IMR-90 (cell line): ENCODE measurements at regions not wholly inside any gene's neighbourhood (a gene's known extent, or its start where the extent isn't known, plus 50 kb on each side); places are given as distances from the start of the nearest gene placed in this dataset.
"Not testable (repeated sequence)": the region's sequence is repeated elsewhere in the genome, so short reads cannot be mapped to it uniquely, and the experiment has no call there.

Experiments used
- ATAC-seq: fragments of 200-7000 bp; cut with Tn5 transposase; 2 replicates; pipeline ENCODE4 v1.9.1; 2020; ENCODE audit warnings: low read depth, mild to moderate bottlenecking, moderate library complexity
- BruUV-seq: library from RNA; stranded (reverse); fragments of 400-500 nt; replicated peaks from 2 replicates; lab custom pipeline; 2021; lab: Mats Ljungman, UMichigan
- CTCF ChIA-PET: fragments of 300-600 bp; formaldehyde crosslinking; extraction: SDS; loops from one replicate; lab custom pipeline; 2021; ENCODE audit warnings: antibody characterized with exemption; lab: Yijun Ruan, JAX
- POLR2A ChIA-PET: fragments of 300-600 bp; sonication (Branson Sonifier 250); formaldehyde crosslinking; loops from one replicate; lab custom pipeline; 2022; ENCODE audit warnings: antibody characterized with exemption; ENCODE audit not compliant: unreplicated experiment; lab: Charles Lee
- DNase-seq: peaks from one replicate; pipeline ENCODE4 v3.0.0; 2013
- H2AFZ ChIP-seq: replicated peaks from 2 replicates; pipeline ENCODE3; 2013; ENCODE audit warnings: low read length, mild to moderate bottlenecking; ENCODE audit not compliant: poor library complexity
- H2AK5ac ChIP-seq: 2 replicates; pipeline ENCODE4 v1.6.1; 2013; ENCODE audit warnings: low read depth, low read length, inconsistent platforms
- H2AK9ac ChIP-seq: replicated peaks from 2 replicates; pipeline ENCODE3; 2013; ENCODE audit warnings: mild to moderate bottlenecking, low read depth, low read length, moderate library complexity; ENCODE audit not compliant: poor library complexity
- H2BK120ac ChIP-seq: 2 replicates; pipeline ENCODE4 v1.6.1; 2013; ENCODE audit warnings: low read depth, low read length, inconsistent platforms
- H2BK15ac ChIP-seq: 3 replicates; pipeline ENCODE4 v1.6.1; 2013; ENCODE audit warnings: low read depth, low read length, inconsistent platforms
- H2BK20ac ChIP-seq: 2 replicates; pipeline ENCODE4 v1.6.1; 2013; ENCODE audit warnings: low read depth, mild to moderate bottlenecking, inconsistent platforms, low read length, moderate library complexity
- H2BK5ac ChIP-seq: 2 replicates; pipeline ENCODE4 v1.6.1; 2013; ENCODE audit warnings: mild to moderate bottlenecking, low read depth, low read length, inconsistent platforms; ENCODE audit not compliant: poor library complexity, severe bottlenecking
- H3K14ac ChIP-seq: replicated peaks from 2 replicates; pipeline ENCODE4 v1.6.1; 2013; ENCODE audit warnings: low read depth, low read length, inconsistent platforms
- H3K18ac ChIP-seq: 2 replicates; pipeline ENCODE4 v1.6.1; 2013; ENCODE audit warnings: low read depth, low read length, control low read depth
- H3K23ac ChIP-seq: 2 replicates; pipeline ENCODE4 v1.6.1; 2013; ENCODE audit warnings: low read depth, low read length, inconsistent platforms
- H3K27ac ChIP-seq: 2 replicates; pipeline ENCODE4 v1.5.1; 2013; ENCODE audit warnings: mild to moderate bottlenecking, control low read depth, low read length; ENCODE audit not compliant: insufficient read depth
- H3K27me3 ChIP-seq: 2 replicates; pipeline ENCODE4 v1.6.1; 2013; ENCODE audit warnings: low read length; ENCODE audit not compliant: control insufficient read depth, insufficient read depth
- H3K36me3 ChIP-seq: 2 replicates; pipeline ENCODE4 v1.6.1; 2013; ENCODE audit warnings: low read length, mixed read lengths; ENCODE audit not compliant: control insufficient read depth, insufficient read depth
- H3K4ac ChIP-seq: 2 replicates; pipeline ENCODE4 v1.6.1; 2013; ENCODE audit warnings: low read depth, low read length, inconsistent platforms
- H3K4me1 ChIP-seq: 2 replicates; pipeline ENCODE4 v1.6.1; 2013; ENCODE audit warnings: low read length, mixed read lengths; ENCODE audit not compliant: control insufficient read depth, insufficient read depth
- H3K4me2 ChIP-seq: 2 replicates; pipeline ENCODE4 v1.6.1; 2013; ENCODE audit warnings: low read depth, mild to moderate bottlenecking, control low read depth, low read length, moderate library complexity
- H3K4me3 ChIP-seq: 2 replicates; pipeline ENCODE4 v1.5.1; 2013; ENCODE audit warnings: low read depth, mild to moderate bottlenecking, control low read depth, low read length, moderate library complexity; ENCODE audit not compliant: insufficient read depth
- H3K56ac ChIP-seq: 2 replicates; pipeline ENCODE4 v1.6.1; 2013; ENCODE audit warnings: low read length, inconsistent platforms; ENCODE audit not compliant: insufficient read depth; ENCODE audit errors: extremely low read depth
- H3K79me1 ChIP-seq, 2 experiments: 2 replicates each; pipeline ENCODE4 v1.6.1; 2013; ENCODE audit warnings: low read length in 2 of 2, inconsistent platforms in 1 of 2, low read depth in 1 of 2
- H3K9ac ChIP-seq: 2 replicates; pipeline ENCODE4 v1.6.1; 2013; ENCODE audit warnings: low read depth, low read length, control low read depth
- H3K9me1 ChIP-seq: 2 replicates; pipeline ENCODE4 v1.6.1; 2013; ENCODE audit warnings: low read length, inconsistent platforms; ENCODE audit not compliant: insufficient read depth
- H3K9me3 ChIP-seq: 2 replicates; pipeline ENCODE4 v1.6.1; 2013; ENCODE audit warnings: low read length; ENCODE audit not compliant: control insufficient read depth, insufficient read depth
- H4K20me1 ChIP-seq: 2 replicates; pipeline ENCODE4 v1.6.1; 2013; ENCODE audit warnings: low read length, inconsistent platforms; ENCODE audit not compliant: insufficient read depth
- H4K5ac ChIP-seq: 2 replicates; pipeline ENCODE4 v1.6.1; 2013; ENCODE audit warnings: mild to moderate bottlenecking, low read depth, low read length, control low read depth
- H4K8ac ChIP-seq, 2 experiments: 2 replicates each; pipeline ENCODE4 v1.6.1; 2013; ENCODE audit warnings: low read depth in 2 of 2, low read length in 2 of 2, control low read depth in 1 of 2, inconsistent platforms in 1 of 2
- H4K91ac ChIP-seq: 2 replicates; pipeline ENCODE4 v1.6.1; 2013; ENCODE audit warnings: low read depth, low read length, inconsistent platforms; ENCODE audit not compliant: insufficient read depth
- WGBS, 2 experiments: methylation state at CpG; one replicate each; pipeline versions ENCODE4 v1.1.5 to v1.1.7; 2013; ENCODE audit warnings: missing lambda C conversion rate in 2 of 2; ENCODE audit not compliant: insufficient read length in 1 of 2; ENCODE audit errors: extremely low coverage in 2 of 2; 5-methylcytosine and 5-hydroxymethylcytosine counted together
- dilution Hi-C: fragments of 300-500 bp; cut with HindIII; formaldehyde crosslinking; loops from one replicate; pipeline ENCODE4 v1.14.3; 2018; ENCODE audit warnings: low sequenced_read_pairs; ENCODE audit not compliant: unreplicated experiment
- in situ Hi-C: fragments of 300-500 bp; cut with MboI; formaldehyde crosslinking; loops from 3 replicates; pipeline ENCODE4 v1.14.3; 2019; ENCODE audit warnings: low sequenced_read_pairs, inconsistent platforms, mixed read lengths
- intact Hi-C: fragments of 100-400 bp; cut with micrococcal nuclease; formaldehyde crosslinking; loops from 2 replicates; pipeline ENCODE4 v1.10.0; 2022

DNA sequence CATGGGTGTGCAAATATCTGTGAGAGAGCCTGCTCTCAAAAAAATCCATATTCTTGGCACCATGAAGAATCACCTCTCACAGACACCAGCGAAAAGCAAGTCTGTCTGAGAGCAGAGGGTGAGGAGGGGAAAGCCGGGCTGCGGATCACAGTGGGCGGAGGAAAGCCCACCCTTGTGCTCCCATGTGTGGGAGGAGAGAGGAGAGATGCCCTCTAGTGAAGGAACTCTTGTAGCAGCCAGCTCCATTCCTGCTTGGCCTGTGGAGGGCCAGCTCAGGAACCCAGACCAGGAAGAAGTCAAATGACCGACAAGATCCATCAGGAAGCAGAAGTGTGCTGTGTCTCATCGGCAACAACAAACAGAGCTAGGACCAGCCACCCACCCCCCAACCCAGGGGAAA is 321.7 kb upstream of the PLGLB1 start:
- H3K79me1 ChIP-seq, H3K9me3 ChIP-seq, dilution Hi-C loops, H3K4ac ChIP-seq, H4K91ac ChIP-seq, H3K4me3 ChIP-seq, H4K20me1 ChIP-seq, CTCF ChIA-PET, intact Hi-C loops, H2BK5ac ChIP-seq, in situ Hi-C loops, H2BK15ac ChIP-seq, H3K56ac ChIP-seq, BruUV-seq, H3K4me1 ChIP-seq, H3K9ac ChIP-seq, H4K8ac ChIP-seq, H2BK120ac ChIP-seq, POLR2A ChIA-PET, H2AK9ac ChIP-seq, DNase-seq, H3K18ac ChIP-seq, H2BK20ac ChIP-seq, H3K9me1 ChIP-seq, H3K14ac ChIP-seq, ATAC-seq, H4K5ac ChIP-seq, H3K27me3 ChIP-seq, H3K4me2 ChIP-seq, H3K27ac ChIP-seq, H3K36me3 ChIP-seq, H2AK5ac ChIP-seq, H2AFZ ChIP-seq, H3K23ac ChIP-seq: not testable (repeated sequence)
- no CpG with 5 or more reads among the region's 6 CpGs for WGBS, 2 experiments

DNA sequence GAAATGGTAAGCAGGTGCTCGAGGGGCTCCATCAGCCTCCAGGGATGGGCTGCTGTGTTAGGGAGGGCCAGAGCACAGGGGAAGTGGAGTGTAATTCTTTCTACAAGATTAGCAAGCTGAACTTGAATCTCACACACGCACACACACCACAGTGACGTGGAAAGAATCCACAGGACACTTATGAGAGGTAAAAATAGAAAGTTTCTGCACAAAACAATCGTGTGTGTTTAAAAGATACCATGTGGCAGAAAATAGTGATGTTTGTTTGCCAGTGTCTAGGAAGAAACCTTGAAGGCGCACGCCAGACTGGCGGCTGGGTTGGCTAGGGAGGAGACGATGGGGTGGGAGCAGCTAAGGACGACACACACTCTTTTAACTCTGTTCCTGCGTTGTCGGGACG is 323.6 kb upstream of the PLGLB1 start:
- H2BK15ac ChIP-seq, H2AFZ ChIP-seq, DNase-seq, H3K18ac ChIP-seq, H3K14ac ChIP-seq, ATAC-seq, H3K4me3 ChIP-seq, H2AK5ac ChIP-seq, CTCF ChIA-PET, H4K91ac ChIP-seq, H2AK9ac ChIP-seq, H4K8ac ChIP-seq, POLR2A ChIA-PET, H3K79me1 ChIP-seq, H3K4ac ChIP-seq, H4K20me1 ChIP-seq, BruUV-seq, H3K4me1 ChIP-seq, H2BK120ac ChIP-seq, intact Hi-C loops, in situ Hi-C loops, H2BK20ac ChIP-seq, H3K36me3 ChIP-seq, H3K9me1 ChIP-seq, H4K5ac ChIP-seq, H3K4me2 ChIP-seq, H3K23ac ChIP-seq, H3K9me3 ChIP-seq, H3K9ac ChIP-seq, H3K27me3 ChIP-seq, dilution Hi-C loops, H2BK5ac ChIP-seq, H3K56ac ChIP-seq, H3K27ac ChIP-seq: not testable (repeated sequence)
- WGBS, 2 experiments, result no CpG with 5 or more reads among the region's 12 CpGs
